HG02571 (cell line): ENCODE measurements at regions not wholly inside any gene's neighbourhood (a gene's known extent, or its start where the extent isn't known, plus 50 kb on each side); places are given as distances from the start of the nearest gene placed in this dataset.
"Not testable (repeated sequence)": the region's sequence is repeated elsewhere in the genome, so short reads cannot be mapped to it uniquely, and the experiment has no call there.

Experiments used
- ATAC-seq: cut with Tn5 transposase; IDR thresholded peaks from one replicate; pipeline ENCODE4 v1.9.1; 2021; ENCODE audit warnings: mild to moderate bottlenecking, moderate library complexity; ENCODE audit not compliant: unreplicated experiment

- no peak for ATAC-seq
These were observed 105.0 kb upstream of the PRSS3 start for GRCh38 chr9:33690143-33690933.

- no peak for ATAC-seq
These were observed 100.1 kb upstream of the PRSS3 start for GRCh38 chr9:33695299-33695698.

- ATAC-seq: no peak
These were observed 99.5 kb upstream of the PRSS3 start for GRCh38 chr9:33695856-33696255.

GRCh38 chr9:33697171-33697570, 98.2 kb upstream of the PRSS3 start:
- no peak for ATAC-seq

GRCh38 chr9:33698267-33698666, 97.1 kb upstream of the PRSS3 start:
- no peak for ATAC-seq

GRCh38 chr9:33700940-33701339, 94.4 kb upstream of the PRSS3 start:
- not testable (repeated sequence) for ATAC-seq

- no peak for ATAC-seq
These were observed 91.8 kb upstream of the PRSS3 start for GRCh38 chr9:33703430-33704102.

- not testable (repeated sequence) for ATAC-seq
These were observed 89.9 kb upstream of the PRSS3 start for GRCh38 chr9:33705440-33705839.

- no peak for ATAC-seq
These were observed 86.9 kb upstream of the PRSS3 start for GRCh38 chr9:33708441-33708840.

- no peak for ATAC-seq
These were observed 86.1 kb upstream of the PRSS3 start for GRCh38 chr9:33709269-33709668.

- not testable (repeated sequence) for ATAC-seq
These were observed 83.9 kb upstream of the PRSS3 start for GRCh38 chr9:33711418-33711817.

- no peak for ATAC-seq
These were observed 80.4 kb upstream of the PRSS3 start for GRCh38 chr9:33714989-33715388.

GRCh38 chr9:33718987-33719386, 76.4 kb upstream of the PRSS3 start:
- ATAC-seq: no peak

- ATAC-seq: no peak
These were observed 75.6 kb upstream of the PRSS3 start for GRCh38 chr9:33719581-33720374.

GRCh38 chr9:33721674-33722358, 73.5 kb upstream of the PRSS3 start:
- ATAC-seq: no peak

- no peak for ATAC-seq
These were observed 73.0 kb upstream of the PRSS3 start for GRCh38 chr9:33722359-33722675.

GRCh38 chr9:33728613-33729012, 66.7 kb upstream of the PRSS3 start:
- ATAC-seq: no peak

- no peak for ATAC-seq
These were observed 64.2 kb upstream of the PRSS3 start for GRCh38 chr9:33731142-33731541.

GRCh38 chr9:33731625-33732024, 63.7 kb upstream of the PRSS3 start:
- no peak for ATAC-seq

GRCh38 chr9:33734247-33734940, 61.0 kb upstream of the PRSS3 start:
- ATAC-seq: not testable (repeated sequence)
